Natural killer cell (primary cell): ENCODE measurements at regions not wholly inside any gene's neighbourhood (a gene's known extent, or its start where the extent isn't known, plus 50 kb on each side); places are given as distances from the start of the nearest gene placed in this dataset.
"Not testable (repeated sequence)": the region's sequence is repeated elsewhere in the genome, so short reads cannot be mapped to it uniquely, and the experiment has no call there.

ENCODE experiments used
- ATAC-seq, 3 donors: fragments of 150-1000 bp in 2 of 3; fragments of 200-7000 bp in 1 of 3; cut with Tn5 transposase; 1 replicate in 1 of 3; 2 replicates in 2 of 3; pipeline ENCODE4 v1.10.0; 2021; ENCODE audit warnings: mild to moderate bottlenecking in 2 of 3, moderate library complexity in 2 of 3
- DNase-seq, 2 donors: peaks; one replicate each; pipeline versions ENCODE4 v3.0.0 to v3.0.0-alpha.2; 2013 to 2021; ENCODE audit warnings: mixed read lengths in 1 of 2
- H3K27ac ChIP-seq: one replicate; pipeline ENCODE4 v1.5.1; 2013; ENCODE audit warnings: mild to moderate bottlenecking, low read length
- H3K27me3 ChIP-seq: one replicate; pipeline ENCODE4 v1.6.1; 2013; ENCODE audit warnings: low read length; ENCODE audit not compliant: control insufficient read depth, insufficient read depth
- H3K36me3 ChIP-seq: one replicate; pipeline ENCODE4 v1.6.1; 2013; ENCODE audit warnings: low read length; ENCODE audit not compliant: control insufficient read depth, insufficient read depth
- H3K4me1 ChIP-seq: one replicate; pipeline ENCODE4 v1.6.1; 2013; ENCODE audit warnings: low read length; ENCODE audit not compliant: control insufficient read depth, insufficient read depth
- H3K4me3 ChIP-seq: one replicate; pipeline ENCODE4 v1.5.1; 2013; ENCODE audit warnings: low read length
- H3K9me3 ChIP-seq: one replicate; pipeline ENCODE4 v1.6.1; 2013; ENCODE audit warnings: low read length; ENCODE audit not compliant: control insufficient read depth, insufficient read depth
- H3K27ac Mint-ChIP-seq, 2 donors: one replicate each; pipeline ENCODE4 v1.8.0; 2022; ENCODE audit warnings: mild to moderate bottlenecking in 2 of 2, mixed read lengths in 2 of 2, moderate library complexity in 1 of 2
- H3K27me3 Mint-ChIP-seq, 2 donors: one replicate each; pipeline ENCODE4 v1.8.0; 2022; ENCODE audit warnings: low read depth in 2 of 2, mixed read lengths in 2 of 2
- H3K36me3 Mint-ChIP-seq: one replicate; pipeline ENCODE4 v1.8.0; 2022; ENCODE audit warnings: mixed read lengths
- H3K4me1 Mint-ChIP-seq, 2 donors: one replicate each; pipeline ENCODE4 v1.8.0; 2022; ENCODE audit warnings: mixed read lengths in 2 of 2
- H3K4me3 Mint-ChIP-seq: one replicate; pipeline ENCODE4 v1.8.0; 2022; ENCODE audit warnings: mild to moderate bottlenecking, moderate library complexity, mixed read lengths
- H3K9me3 Mint-ChIP-seq, 2 donors: one replicate each; pipeline ENCODE4 v1.8.0; 2022; ENCODE audit warnings: mixed read lengths in 2 of 2
- WGBS: methylation state at CpG from one replicate; pipeline ENCODE4 v1.1.7; 2013; ENCODE audit warnings: missing lambda C conversion rate; ENCODE audit not compliant: insufficient coverage; 5-methylcytosine and 5-hydroxymethylcytosine counted together
- intact Hi-C: fragments of 100-400 bp; cut with micrococcal nuclease; formaldehyde crosslinking; loops from one replicate; pipeline ENCODE4 v1.14.2; 2022
- TF ChIP-seq, protein P1 (sequence below): fragments of 200-600 bp; IDR thresholded peaks from one replicate; pipeline ENCODE4 v1.8.0; 2022; ENCODE audit warnings: antibody characterized with exemption

DNA sequence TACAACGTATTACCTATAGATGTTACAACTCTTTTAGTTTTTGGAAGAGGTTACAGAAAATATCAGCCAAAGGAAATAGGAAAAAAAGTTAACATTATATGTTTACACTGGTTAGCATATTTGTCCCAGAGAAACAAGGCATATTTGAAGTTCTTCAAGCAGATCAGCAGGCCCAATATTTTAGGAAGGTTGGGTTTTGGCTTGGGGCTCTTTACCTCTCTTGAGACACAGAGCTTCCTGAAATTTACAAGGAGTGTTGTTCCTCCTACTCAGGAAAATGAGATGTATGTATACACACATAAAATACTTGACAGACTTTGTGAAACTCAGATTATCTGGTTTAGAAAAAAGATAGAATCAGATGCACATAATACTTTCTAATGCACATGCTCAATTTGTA, 323.6 kb downstream of the HGF start:
- Mint-ChIP-seq H3K27me3 (no peaks in the 10 kb centered on the region), H3K4me1 (no peaks in the 10 kb centered on the region), H3K36me3 (no peaks in the 10 kb centered on the region), H3K9me3 (peaks cover 6% of the 10 kb centered on the region in 2 donors), H3K27ac (no peak overlapping the region), H3K4me3 (no peak overlapping the region)
- no peaks in the 10 kb centered on the region for H3K36me3 ChIP-seq
- no peaks in the 10 kb centered on the region for H3K4me1 ChIP-seq
- no CpG with 5 or more reads among the region's 1 CpG for WGBS
- DNase-seq (no peak), ATAC-seq (no peak)
- intact Hi-C loops = no loop called here
- H3K9me3 ChIP-seq = no peaks in the 10 kb centered on the region
- TF ChIP-seq, protein P1, sequence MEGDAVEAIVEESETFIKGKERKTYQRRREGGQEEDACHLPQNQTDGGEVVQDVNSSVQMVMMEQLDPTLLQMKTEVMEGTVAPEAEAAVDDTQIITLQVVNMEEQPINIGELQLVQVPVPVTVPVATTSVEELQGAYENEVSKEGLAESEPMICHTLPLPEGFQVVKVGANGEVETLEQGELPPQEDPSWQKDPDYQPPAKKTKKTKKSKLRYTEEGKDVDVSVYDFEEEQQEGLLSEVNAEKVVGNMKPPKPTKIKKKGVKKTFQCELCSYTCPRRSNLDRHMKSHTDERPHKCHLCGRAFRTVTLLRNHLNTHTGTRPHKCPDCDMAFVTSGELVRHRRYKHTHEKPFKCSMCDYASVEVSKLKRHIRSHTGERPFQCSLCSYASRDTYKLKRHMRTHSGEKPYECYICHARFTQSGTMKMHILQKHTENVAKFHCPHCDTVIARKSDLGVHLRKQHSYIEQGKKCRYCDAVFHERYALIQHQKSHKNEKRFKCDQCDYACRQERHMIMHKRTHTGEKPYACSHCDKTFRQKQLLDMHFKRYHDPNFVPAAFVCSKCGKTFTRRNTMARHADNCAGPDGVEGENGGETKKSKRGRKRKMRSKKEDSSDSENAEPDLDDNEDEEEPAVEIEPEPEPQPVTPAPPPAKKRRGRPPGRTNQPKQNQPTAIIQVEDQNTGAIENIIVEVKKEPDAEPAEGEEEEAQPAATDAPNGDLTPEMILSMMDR = no peak
- no peak overlapping the region for H3K4me3 ChIP-seq
- H3K27me3 ChIP-seq = no peaks in the 10 kb centered on the region
- no peak overlapping the region for H3K27ac ChIP-seq

GRCh38 chr7:81445462-81445861, 324.4 kb downstream of the HGF start:
- Mint-ChIP-seq H3K9me3 (peaks cover 8 to 11% of the 10 kb centered on the region in 2 donors), H3K36me3 (no peaks in the 10 kb centered on the region), H3K27me3 (no peaks in the 10 kb centered on the region), H3K4me3 (no peak overlapping the region), H3K27ac (no peak overlapping the region), H3K4me1 (no peaks in the 10 kb centered on the region)
- TF ChIP-seq, protein P1 = no peak
- DNase-seq (no peak), ATAC-seq (no peak)
- Histone ChIP-seq H3K9me3 (no peaks in the 10 kb centered on the region), H3K4me1 (no peaks in the 10 kb centered on the region), H3K4me3 (no peak overlapping the region), H3K27me3 (no peaks in the 10 kb centered on the region), H3K36me3 (no peaks in the 10 kb centered on the region), H3K27ac (no peak overlapping the region)
- intact Hi-C loops = no loop called here
- WGBS = no CpG with 5 or more reads among the region's 1 CpG

- Mint-ChIP-seq H3K4me3 (no peak overlapping the region), H3K4me1 (no peaks in the 10 kb centered on the region), H3K36me3 (no peaks in the 10 kb centered on the region), H3K27ac (no peak overlapping the region), H3K9me3 (peaks cover 11 to 14% of the 10 kb centered on the region in 2 donors), H3K27me3 (no peaks in the 10 kb centered on the region)
- no peaks in the 10 kb centered on the region for H3K4me1 ChIP-seq
- no peaks in the 10 kb centered on the region for H3K27me3 ChIP-seq
- intact Hi-C loops = no loop called here
- DNase-seq = no peak
- H3K4me3 ChIP-seq = no peak overlapping the region
- no peak overlapping the region for H3K27ac ChIP-seq
- no peak for ATAC-seq
- H3K9me3 ChIP-seq = no peaks in the 10 kb centered on the region
- WGBS = no CpG with 5 or more reads among the region's 1 CpG
- TF ChIP-seq, protein P1 = no peak
- no peaks in the 10 kb centered on the region for H3K36me3 ChIP-seq
Measured at GRCh38 chr7:81441750-81442149, 328.1 kb downstream of the HGF start.

GRCh38 chr7:81439591-81439990, 330.3 kb downstream of the HGF start:
- TF ChIP-seq, protein P1 = no peak
- DNase-seq = no peak
- Mint-ChIP-seq H3K4me1 (no peaks in the 10 kb centered on the region), H3K9me3 (peaks cover 14 to 20% of the 10 kb centered on the region in 2 donors), H3K4me3 (no peak overlapping the region), H3K36me3 (no peaks in the 10 kb centered on the region), H3K27me3 (no peaks in the 10 kb centered on the region), H3K27ac (no peak overlapping the region)
- H3K9me3 ChIP-seq = no peaks in the 10 kb centered on the region
- no peak overlapping the region for H3K27ac ChIP-seq
- H3K4me3 ChIP-seq = no peak overlapping the region
- 0% methylated on average over 1 of the region's 1 CpG for WGBS
- H3K27me3 ChIP-seq = no peaks in the 10 kb centered on the region
- intact Hi-C loops = no loop called here
- no peak for ATAC-seq
- H3K36me3 ChIP-seq = no peaks in the 10 kb centered on the region
- H3K4me1 ChIP-seq = no peaks in the 10 kb centered on the region

GRCh38 chr7:81437160-81437559, 332.7 kb downstream of the HGF start:
- H3K36me3 Mint-ChIP-seq, H3K4me1 Mint-ChIP-seq, H3K27ac ChIP-seq, H3K4me3 Mint-ChIP-seq, H3K4me3 ChIP-seq, H3K27ac Mint-ChIP-seq, H3K27me3 Mint-ChIP-seq, ATAC-seq, intact Hi-C loops, H3K27me3 ChIP-seq, DNase-seq, H3K36me3 ChIP-seq, H3K4me1 ChIP-seq, H3K9me3 ChIP-seq: not testable (repeated sequence)
- H3K9me3 Mint-ChIP-seq = peaks cover 17 to 26% of the 10 kb centered on the region in 2 donors
- 93% methylated on average over 29 of the region's 29 CpGs for WGBS
